H7 (cell line): ENCODE measurements at regions not wholly inside any gene's neighbourhood (a gene's known extent, or its start where the extent isn't known, plus 50 kb on each side); places are given as distances from the start of the nearest gene placed in this dataset.

Experiments used
- DNase-seq: peaks from one replicate; pipeline ENCODE4 v3.0.0; 2012
- H3K27me3 ChIP-seq: 2 replicates; pipeline ENCODE4 v1.6.0; 2011; ENCODE audit warnings: mild to moderate bottlenecking, low read length; ENCODE audit not compliant: control insufficient read depth, insufficient read depth
- H3K36me3 ChIP-seq: replicated peaks from 2 replicates; pipeline ENCODE4 v1.5.1; 2011; ENCODE audit warnings: low read length; ENCODE audit not compliant: control insufficient read depth, insufficient read depth
- H3K4me3 ChIP-seq: 2 replicates; pipeline ENCODE4 v1.5.1; 2011; ENCODE audit warnings: low read depth, mild to moderate bottlenecking, control low read depth, low read length, moderate library complexity; ENCODE audit not compliant: insufficient read depth

DNA sequence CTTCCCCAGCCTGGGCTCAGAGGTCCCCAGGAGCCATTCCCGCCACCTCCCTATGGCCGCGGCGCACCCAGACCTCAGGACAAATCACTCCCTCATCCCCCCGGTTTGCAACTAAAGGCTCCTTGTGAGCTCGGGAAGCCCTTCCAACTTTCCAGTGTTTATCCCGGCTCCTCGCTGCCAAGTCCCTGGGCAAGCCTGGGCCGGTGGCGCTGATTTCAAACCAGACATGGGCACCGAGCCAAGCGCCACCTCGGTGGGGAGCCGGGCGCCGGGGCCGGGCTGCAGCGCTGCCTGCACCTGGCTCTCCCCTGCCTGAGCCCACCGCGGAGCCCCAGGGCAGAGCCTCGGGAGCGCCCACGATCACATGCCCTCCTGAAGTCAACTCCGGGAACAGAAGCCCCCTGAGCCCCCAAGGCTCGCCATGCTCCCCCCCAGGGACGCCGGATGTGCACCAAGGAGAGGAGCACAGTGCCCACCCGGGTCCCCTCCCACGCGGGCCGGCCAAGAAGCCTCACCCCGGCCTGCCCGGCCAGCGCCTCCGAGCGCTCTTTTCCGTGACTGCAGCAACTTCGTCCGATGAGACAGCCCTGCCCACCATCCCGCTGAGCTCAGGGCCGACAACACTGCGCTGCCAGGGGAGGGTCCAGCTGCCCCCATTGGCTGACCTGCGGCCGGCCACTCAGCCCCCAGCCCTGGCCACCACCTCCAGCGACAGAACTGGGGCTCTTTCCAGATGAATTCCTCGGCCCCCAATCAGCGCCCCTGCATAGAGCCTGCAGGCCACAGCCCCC is 50.0 kb downstream of the NCOR2 start:
- H3K27me3 ChIP-seq = no peaks in the 10 kb centered on the region
- peaks cover 2% of the 10 kb centered on the region for H3K36me3 ChIP-seq
- H3K4me3 ChIP-seq = no peak overlapping the region
- peak; percentile 82 for DNase-seq

DNA sequence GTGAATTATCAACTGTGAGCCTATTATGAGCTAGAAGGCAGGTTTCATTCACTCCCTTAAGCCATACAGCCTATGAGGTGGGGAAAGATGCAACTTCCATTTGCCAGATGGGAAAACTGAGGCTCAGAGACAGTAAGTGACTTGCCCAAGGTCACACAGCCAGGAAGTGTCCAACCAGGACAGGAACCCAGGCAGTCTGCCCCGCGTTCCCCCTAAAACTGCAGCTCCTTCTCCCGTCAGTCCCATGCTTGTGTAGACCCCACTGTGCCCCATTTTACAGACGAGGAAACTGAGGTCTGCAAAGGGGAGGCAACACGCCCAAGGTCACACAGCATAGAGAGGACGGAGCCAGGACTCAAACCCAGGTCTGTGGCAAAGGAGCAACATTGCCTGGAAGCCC is 50.6 kb downstream of the NCOR2 start:
- no peak for DNase-seq
- Histone ChIP-seq H3K27me3 (no peaks in the 10 kb centered on the region), H3K36me3 (peaks cover 4% of the 10 kb centered on the region), H3K4me3 (no peak overlapping the region)

- Histone ChIP-seq H3K36me3 (peaks cover 4% of the 10 kb centered on the region), H3K4me3 (no peak overlapping the region)
- DNase-seq = no peak
Measured at GRCh38 chr12:124515981-124516380, 51.4 kb downstream of the NCOR2 start.

GRCh38 chr12:124514996-124515932 is 52.1 kb downstream of the NCOR2 start:
- Histone ChIP-seq H3K36me3 (peaks cover 4% of the 10 kb centered on the region), H3K27me3 (no peaks in the 10 kb centered on the region), H3K4me3 (no peak overlapping the region)
- no peak for DNase-seq

More at GRCh38 chr12:124515981-124516380, 51.4 kb downstream of the NCOR2 start:
- H3K27me3 ChIP-seq = no peaks in the 10 kb centered on the region

DNA sequence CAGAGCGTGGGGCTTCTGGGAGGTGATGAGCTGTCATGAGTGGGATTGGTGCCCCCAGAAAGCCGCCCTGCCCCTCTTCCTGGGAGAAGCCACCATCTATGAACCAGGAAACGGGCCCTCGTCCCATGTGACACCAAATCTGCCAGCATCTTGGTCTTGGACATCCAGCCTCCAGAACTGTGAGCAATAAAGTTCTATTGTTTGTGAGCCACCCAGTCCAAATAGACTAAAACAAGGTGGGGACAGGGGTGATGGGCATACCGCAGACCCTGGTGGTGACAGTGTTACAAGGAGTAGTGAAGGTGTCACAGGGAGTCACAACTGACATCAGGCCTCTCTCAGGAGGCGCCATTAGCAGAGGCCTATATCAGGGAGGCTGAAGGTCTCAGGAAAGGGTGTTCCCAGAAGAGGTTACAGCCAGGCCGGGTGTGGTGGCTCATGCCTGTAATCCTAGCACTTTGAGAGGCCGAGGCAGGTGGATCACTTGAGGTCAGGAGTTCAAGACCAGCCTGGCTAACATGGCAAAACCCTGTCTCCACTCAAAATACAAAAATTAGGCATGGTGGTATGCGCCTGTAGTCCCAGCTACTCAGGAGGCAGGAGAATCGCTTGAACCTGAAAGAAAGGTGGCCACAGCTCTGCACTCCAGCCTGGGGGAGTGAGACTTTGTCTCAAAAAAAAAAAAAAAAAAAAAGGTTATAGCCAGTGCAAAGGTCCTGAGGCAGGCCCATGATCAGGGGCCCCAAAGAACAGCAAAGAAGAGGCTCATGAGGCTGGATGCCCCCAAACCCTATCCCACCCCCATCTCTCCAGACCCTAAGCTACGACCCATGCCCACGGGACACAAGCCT is 53.0 kb downstream of the NCOR2 start:
- Histone ChIP-seq H3K36me3 (peaks cover 4% of the 10 kb centered on the region), H3K4me3 (no peak overlapping the region), H3K27me3 (no peaks in the 10 kb centered on the region)
- DNase-seq = no peak

- DNase-seq = peak; percentile 83
- H3K27me3 ChIP-seq = no peaks in the 10 kb centered on the region
- peaks cover 4% of the 10 kb centered on the region for H3K36me3 ChIP-seq
- no peak overlapping the region for H3K4me3 ChIP-seq
Measured at GRCh38 chr12:124513297-124513867, 54.0 kb downstream of the NCOR2 start.

- peaks cover 4% of the 10 kb centered on the region for H3K36me3 ChIP-seq
- peak; percentile 95 for DNase-seq
- no peak overlapping the region for H3K4me3 ChIP-seq
- H3K27me3 ChIP-seq = no peaks in the 10 kb centered on the region
Measured at GRCh38 chr12:124512667-124513296, 54.6 kb downstream of the NCOR2 start.

GRCh38 chr12:124511259-124511985 is 56.0 kb downstream of the NCOR2 start:
- peaks cover 4% of the 10 kb centered on the region for H3K36me3 ChIP-seq
- H3K4me3 ChIP-seq = no peak overlapping the region
- H3K27me3 ChIP-seq = no peaks in the 10 kb centered on the region
- DNase-seq = no peak

GRCh38 chr12:124510301-124510970 is 57.0 kb downstream of the NCOR2 start:
- H3K27me3 ChIP-seq = no peaks in the 10 kb centered on the region
- no peak overlapping the region for H3K4me3 ChIP-seq
- H3K36me3 ChIP-seq = peaks cover 2% of the 10 kb centered on the region
- no peak for DNase-seq

GRCh38 chr12:124509676-124510300 is 57.6 kb downstream of the NCOR2 start:
- DNase-seq = peak; percentile 70
- peaks cover 3% of the 10 kb centered on the region for H3K36me3 ChIP-seq
- H3K4me3 ChIP-seq = no peak overlapping the region
- H3K27me3 ChIP-seq = no peaks in the 10 kb centered on the region

GRCh38 chr12:124509300-124509675 is 58.1 kb downstream of the NCOR2 start:
- Histone ChIP-seq H3K27me3 (no peaks in the 10 kb centered on the region), H3K36me3 (peaks cover 3% of the 10 kb centered on the region), H3K4me3 (no peak overlapping the region)
- no peak for DNase-seq

DNA sequence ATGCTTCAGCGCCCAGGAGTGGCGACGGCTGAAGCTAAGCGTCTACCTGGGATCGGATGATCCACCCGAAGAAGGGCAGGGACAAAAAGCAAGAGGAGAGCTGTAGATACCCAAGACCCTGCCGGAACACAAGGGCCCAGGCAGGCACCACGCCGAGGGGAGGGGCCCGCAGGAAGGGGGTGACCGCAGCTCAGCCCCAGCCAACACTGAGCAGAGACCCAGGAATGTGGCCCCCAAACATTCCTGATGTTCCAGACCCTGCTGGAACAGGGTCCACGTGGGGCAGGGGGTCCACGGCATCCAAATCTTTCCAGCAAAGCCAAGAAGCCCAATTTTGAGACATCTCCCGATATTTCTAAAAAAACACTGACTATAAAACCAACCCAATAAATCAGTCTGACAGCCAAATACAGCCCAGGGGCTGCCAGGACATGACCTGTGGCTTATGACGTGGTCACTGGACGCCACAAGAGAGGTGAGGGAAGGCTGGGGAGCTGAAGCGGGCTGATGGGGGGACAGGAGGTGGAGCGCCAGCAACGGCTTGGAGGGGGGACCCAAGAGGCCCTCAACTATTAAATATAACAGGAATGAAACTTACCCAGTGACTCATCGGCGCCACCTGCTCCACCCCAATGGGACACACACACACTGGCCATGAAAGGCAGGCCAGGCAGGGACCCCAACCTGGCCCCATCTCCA is 58.9 kb downstream of the NCOR2 start:
- Histone ChIP-seq H3K4me3 (no peak overlapping the region), H3K36me3 (peaks cover 3% of the 10 kb centered on the region), H3K27me3 (no peaks in the 10 kb centered on the region)
- peak; percentile 79 for DNase-seq
